Liver (tissue), 2 donors: ENCODE measurements at regions not wholly inside any gene's neighbourhood (a gene's known extent, or its start where the extent isn't known, plus 50 kb on each side); places are given as distances from the start of the nearest gene placed in this dataset.

ENCODE experiments used
- EGR1 ChIP-seq, 2 donors: IDR thresholded peaks; 2 replicates each; pipeline ENCODE4 v1.6.1; 2016 to 2018; ENCODE audit warnings: antibody characterized with exemption in 2 of 2, low read depth in 2 of 2
- GABPA ChIP-seq, 2 donors: IDR thresholded peaks in 1 of 2; conservative IDR thresholded peaks in 1 of 2; 2 replicates each; pipeline ENCODE4 v1.6.1; 2016; ENCODE audit warnings: antibody characterized with exemption in 2 of 2, mild to moderate bottlenecking in 1 of 2, moderate library complexity in 1 of 2
- TF ChIP-seq, protein P1 (sequence below): IDR thresholded peaks from 2 replicates; pipeline ENCODE4 v1.6.1; 2016; ENCODE audit warnings: antibody characterized with exemption, mild to moderate bottlenecking
- donor health status: healthy.

GRCh38 chr5:93997562-93997961 lies 256.2 kb upstream of the POU5F2 start:
- TF ChIP-seq, protein P1, sequence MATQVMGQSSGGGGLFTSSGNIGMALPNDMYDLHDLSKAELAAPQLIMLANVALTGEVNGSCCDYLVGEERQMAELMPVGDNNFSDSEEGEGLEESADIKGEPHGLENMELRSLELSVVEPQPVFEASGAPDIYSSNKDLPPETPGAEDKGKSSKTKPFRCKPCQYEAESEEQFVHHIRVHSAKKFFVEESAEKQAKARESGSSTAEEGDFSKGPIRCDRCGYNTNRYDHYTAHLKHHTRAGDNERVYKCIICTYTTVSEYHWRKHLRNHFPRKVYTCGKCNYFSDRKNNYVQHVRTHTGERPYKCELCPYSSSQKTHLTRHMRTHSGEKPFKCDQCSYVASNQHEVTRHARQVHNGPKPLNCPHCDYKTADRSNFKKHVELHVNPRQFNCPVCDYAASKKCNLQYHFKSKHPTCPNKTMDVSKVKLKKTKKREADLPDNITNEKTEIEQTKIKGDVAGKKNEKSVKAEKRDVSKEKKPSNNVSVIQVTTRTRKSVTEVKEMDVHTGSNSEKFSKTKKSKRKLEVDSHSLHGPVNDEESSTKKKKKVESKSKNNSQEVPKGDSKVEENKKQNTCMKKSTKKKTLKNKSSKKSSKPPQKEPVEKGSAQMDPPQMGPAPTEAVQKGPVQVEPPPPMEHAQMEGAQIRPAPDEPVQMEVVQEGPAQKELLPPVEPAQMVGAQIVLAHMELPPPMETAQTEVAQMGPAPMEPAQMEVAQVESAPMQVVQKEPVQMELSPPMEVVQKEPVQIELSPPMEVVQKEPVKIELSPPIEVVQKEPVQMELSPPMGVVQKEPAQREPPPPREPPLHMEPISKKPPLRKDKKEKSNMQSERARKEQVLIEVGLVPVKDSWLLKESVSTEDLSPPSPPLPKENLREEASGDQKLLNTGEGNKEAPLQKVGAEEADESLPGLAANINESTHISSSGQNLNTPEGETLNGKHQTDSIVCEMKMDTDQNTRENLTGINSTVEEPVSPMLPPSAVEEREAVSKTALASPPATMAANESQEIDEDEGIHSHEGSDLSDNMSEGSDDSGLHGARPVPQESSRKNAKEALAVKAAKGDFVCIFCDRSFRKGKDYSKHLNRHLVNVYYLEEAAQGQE = no peak
- TF ChIP-seq GABPA (IDR thresholded peaks at IDR 0.05 in 1 of 2, conservative IDR thresholded peaks at IDR 0.05 in 1 of 2) (no peak), EGR1 (IDR thresholded peaks at IDR 0.05; ENCODE audit: low read depth in 2 of 2) (no peak)
